NCI-H82 (cell line): ENCODE measurements at regions not wholly inside any gene's neighbourhood (a gene's known extent, or its start where the extent isn't known, plus 50 kb on each side); places are given as distances from the start of the nearest gene placed in this dataset.

ENCODE experiments used
- DNase-seq: peaks from one replicate; lab custom pipeline; 2025; lab: John Stamatoyannopoulos, UW

DNA sequence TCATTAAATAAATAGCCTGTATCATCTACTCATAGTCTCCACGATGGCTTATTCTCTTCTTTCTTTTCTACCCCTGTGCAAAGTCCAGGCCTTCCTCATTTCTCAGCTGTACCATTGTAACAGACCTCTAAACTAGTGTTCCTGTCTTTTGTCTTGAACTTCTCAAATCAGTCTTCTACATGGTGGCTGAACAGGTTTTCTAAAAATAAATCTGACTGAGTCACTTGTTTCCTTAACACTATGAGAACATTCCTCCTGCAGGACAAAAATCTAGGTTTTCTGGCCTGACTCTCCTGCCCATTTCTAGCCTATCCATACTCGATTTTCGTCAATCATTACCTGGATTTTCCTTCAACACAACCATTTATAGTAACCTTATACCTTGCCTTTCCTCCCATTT is 1080.8 kb upstream of the TENM4 start:
- no peak for DNase-seq

GRCh38 chr11:80520507-80520887 is 1079.7 kb upstream of the TENM4 start:
- no peak for DNase-seq

GRCh38 chr11:80519596-80520506 is 1079.0 kb upstream of the TENM4 start:
- DNase-seq, result no peak

GRCh38 chr11:80517701-80518100 is 1076.9 kb upstream of the TENM4 start:
- DNase-seq, result no peak

- DNase-seq, result no peak
These were observed 1074.3 kb upstream of the TENM4 start for GRCh38 chr11:80515097-80515496.

DNA sequence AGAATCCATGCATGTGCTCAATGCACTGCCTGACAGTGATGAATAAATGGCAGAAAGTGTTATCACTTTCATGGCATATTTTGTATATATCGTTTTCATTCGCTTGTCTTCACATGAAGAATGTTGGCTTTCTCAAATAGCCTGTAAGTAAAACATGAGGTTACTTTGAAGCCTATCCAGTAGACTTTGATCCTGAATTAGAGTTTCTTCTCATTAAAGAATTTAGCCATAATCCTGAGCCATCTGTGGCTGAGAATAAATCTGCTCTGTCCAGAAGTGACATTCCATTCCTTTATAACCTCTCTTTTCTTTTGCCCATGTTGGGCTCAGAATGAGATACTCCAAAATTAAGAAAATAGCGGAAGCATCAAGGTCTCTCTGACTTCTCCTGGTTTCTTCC is 1071.7 kb upstream of the TENM4 start:
- DNase-seq, result no peak

DNA sequence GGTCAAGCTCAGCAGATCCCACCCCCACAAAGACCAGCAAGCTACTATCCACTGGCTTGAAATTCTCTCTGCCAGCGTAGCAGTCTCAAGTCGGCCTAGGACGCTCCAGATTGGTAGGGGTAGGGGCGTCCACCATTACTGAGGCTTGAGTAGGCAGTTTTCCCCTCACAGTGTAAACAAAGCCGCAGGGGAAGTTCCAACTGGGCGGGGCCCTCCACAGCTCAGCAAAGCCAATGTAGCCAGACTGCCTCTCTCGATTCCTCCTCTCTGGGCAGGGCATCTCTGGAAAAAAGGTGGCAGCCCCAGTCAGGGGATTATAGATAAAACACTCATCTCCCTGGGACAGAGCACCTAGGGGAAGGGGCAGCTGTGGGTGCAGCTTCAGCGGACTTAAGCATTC is 1064.9 kb upstream of the TENM4 start:
- DNase-seq, result no peak

GRCh38 chr11:80503990-80504389 is 1063.2 kb upstream of the TENM4 start:
- DNase-seq, result no peak

GRCh38 chr11:80502511-80502910 is 1061.7 kb upstream of the TENM4 start:
- no peak for DNase-seq

- DNase-seq, result no peak
These were observed 1054.3 kb upstream of the TENM4 start for GRCh38 chr11:80495116-80495515.

- DNase-seq, result no peak
These were observed 1047.1 kb upstream of the TENM4 start for GRCh38 chr11:80487952-80488351.

DNA sequence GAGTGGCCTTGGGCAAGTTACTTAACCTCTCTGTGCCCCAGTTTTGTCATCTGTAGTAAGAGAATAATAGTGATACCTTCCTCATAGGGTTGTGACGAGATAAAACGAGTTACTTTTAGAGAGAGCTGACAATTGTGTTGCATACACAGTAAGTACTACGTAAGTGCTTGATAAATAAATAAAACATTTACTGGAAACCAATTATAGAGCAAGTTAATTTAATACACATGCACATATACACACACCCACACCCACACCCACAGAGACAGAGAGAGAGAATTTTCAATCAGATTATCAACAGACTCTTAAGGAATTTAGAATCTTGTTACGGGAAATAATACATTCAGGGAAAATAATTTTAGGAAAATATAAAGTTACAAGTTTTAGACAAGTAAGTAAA is 1045.8 kb upstream of the TENM4 start:
- DNase-seq, result no peak

GRCh38 chr11:80477178-80477577 is 1036.3 kb upstream of the TENM4 start:
- no peak for DNase-seq

GRCh38 chr11:80473562-80473961 is 1032.7 kb upstream of the TENM4 start:
- DNase-seq, result no peak

DNA sequence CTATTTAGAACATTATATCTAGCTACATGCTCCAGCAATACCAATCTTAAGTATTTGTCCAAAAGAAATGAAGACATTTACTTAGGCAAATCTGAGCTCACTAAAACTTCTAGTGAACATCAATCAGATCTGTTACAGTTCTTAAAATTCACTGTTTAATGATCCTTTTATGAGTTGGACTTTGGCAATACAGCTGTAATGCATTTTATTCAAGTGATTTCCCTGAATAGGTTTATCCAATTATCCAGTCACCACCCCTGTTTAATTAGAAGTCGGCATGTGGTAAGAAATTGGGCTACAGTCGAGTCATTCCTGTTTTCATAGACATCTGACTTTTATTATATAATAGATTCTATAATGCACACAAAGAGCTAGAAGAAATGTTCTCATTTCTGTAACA is 1029.0 kb upstream of the TENM4 start:
- no peak for DNase-seq

DNA sequence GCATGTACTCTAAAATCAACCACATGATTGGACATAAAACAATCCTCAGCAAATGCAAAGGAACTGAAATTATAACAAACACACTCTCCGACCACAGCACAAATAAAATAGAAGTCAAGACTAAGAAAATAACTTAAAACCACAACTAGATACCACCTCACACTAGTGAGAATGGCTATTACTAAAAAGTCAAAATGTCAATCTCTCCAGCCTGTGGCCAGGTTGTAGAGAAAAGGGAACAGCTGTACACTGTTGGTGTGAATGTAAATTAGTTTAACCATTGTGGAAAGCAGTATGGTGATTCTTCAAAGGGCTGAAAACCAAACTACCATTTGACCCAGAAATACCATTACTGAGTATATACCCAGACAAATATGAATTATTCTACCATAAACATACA is 1025.7 kb upstream of the TENM4 start:
- no peak for DNase-seq

DNA sequence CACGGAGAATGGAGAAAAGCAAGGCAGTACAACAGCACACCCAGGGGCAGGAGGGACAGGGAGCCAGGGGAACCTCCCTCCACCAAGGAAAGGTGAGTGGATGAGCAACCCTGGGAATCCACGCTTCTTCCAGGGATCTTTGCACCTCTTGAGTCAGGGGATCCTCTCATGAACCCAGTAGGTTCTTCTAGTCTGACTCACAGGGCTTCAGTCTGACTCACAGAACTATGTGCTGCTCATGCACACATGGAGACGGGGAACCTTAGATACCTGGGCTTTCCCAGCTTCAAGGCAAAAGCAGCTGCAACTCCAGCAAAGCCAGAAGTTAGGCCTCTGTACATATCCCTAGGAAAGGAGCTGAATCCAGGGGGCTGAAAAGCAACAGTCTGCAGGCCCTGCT is 1021.4 kb upstream of the TENM4 start:
- no peak for DNase-seq

- DNase-seq, result no peak
These were observed 1017.5 kb upstream of the TENM4 start for GRCh38 chr11:80458376-80458775.

DNA sequence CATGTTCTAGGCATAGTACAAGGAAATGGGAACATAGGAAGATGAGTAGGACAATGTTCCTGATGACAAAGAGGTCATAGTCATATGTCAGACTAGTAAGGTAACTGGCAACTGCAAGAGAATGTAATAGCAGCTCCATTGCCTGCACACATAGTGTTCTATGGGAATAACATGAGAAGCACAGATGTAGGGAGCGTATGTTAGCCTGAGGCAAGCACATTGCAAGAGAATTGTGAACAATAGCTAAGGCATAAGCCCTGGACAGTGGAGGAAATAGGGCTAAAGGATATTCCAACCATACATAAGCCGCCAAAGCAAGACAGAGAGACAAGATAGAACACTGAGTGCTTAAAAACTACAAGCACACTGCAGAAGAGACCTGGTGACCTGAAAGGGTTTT is 1017.0 kb upstream of the TENM4 start:
- no peak for DNase-seq

DNA sequence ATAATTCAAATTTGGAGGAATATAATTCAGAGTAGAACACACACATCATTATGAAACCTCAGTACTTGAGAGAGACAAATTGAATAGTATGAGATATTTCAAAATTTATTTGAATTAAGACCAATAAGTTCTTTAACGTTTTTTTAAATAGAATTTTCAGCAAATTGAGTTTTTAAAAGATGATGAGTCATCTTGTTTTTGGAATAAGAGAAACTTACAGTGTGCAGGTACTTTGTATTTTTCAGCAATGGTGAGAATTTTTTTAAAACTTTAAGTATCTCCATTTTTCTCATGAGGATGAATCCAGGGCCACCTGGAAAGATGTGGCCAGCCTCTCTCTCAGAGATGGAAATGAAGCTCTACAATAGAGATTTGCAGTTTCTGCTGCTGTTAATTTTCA is 1015.0 kb upstream of the TENM4 start:
- no peak for DNase-seq

DNA sequence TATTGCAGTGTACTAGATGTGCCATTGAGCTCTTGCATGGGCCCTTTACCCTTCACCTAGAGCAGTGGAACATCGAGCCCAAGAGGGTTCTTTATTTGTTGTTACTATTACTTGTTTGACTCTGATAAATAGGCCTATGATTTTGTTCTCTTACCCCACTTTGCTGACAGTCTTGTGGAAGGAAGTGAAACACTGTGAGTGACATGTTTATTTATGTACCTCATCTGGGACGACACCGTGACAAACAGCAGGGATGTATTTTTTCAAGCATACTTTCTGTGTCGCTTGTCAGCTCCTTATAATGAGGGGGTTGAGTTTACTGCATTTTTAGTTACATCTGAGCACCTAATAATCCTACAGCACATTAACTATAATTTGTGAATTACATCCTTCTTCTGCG is 1010.3 kb upstream of the TENM4 start:
- no peak for DNase-seq

GRCh38 chr11:80448709-80449108 is 1007.9 kb upstream of the TENM4 start:
- DNase-seq, result no peak

DNA sequence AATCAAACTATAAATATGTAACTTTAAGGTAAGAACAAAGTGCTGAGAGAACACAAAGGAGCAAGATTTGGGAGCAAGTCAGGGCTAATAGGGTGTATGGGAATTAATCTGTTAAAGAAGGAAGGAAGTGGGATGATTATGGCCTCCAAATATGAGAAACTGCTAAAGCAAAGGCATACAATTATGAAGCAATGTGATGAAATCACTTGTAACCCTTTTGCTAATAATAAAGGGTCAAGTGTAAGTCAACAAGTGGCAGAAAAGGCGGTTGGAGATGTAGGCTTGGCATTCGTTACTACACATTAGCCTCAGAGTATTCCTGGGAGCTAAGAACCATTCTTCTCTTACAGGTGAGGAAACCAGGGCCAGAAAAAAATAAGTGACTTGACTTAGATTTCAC is 1002.3 kb upstream of the TENM4 start:
- DNase-seq, result no peak

- no peak for DNase-seq
These were observed 1001.0 kb upstream of the TENM4 start for GRCh38 chr11:80441821-80442220.
